Heart left ventricle (tissue), 13 donors: ENCODE measurements at regions not wholly inside any gene's neighbourhood (a gene's known extent, or its start where the extent isn't known, plus 50 kb on each side); places are given as distances from the start of the nearest gene placed in this dataset.

Source experiments
- CTCF ChIP-seq, 12 donors: fragments of 200-600 bp; sonication (generic) in 4 of 12; IDR thresholded peaks; one replicate each; pipeline versions ENCODE4 v1.5.0 to v1.8.0; 2018 to 2022; ENCODE audit warnings: antibody characterized with exemption in 12 of 12, mild to moderate bottlenecking in 5 of 12
- POLR2A ChIP-seq, 2 donors: fragments of 450-650 bp; IDR thresholded peaks; one replicate each; pipeline ENCODE4 v1.6.1; 2017; ENCODE audit warnings: antibody characterized with exemption in 2 of 2, mild to moderate bottlenecking in 2 of 2, moderate library complexity in 2 of 2
- donor health status: ischemic (EF 13 %, LVEDD 7.1; RV severe dilation, severe dysfunction).
- donor health status: DM: no; HTN: yes; CAD: no.
- donor health status: DM: no; HTN: no; CAD: no.
- donor health status: ischemic (EF 25% LVEDD 6.9; RV normal size, moderate dysfunction).
- donor health status: ischemic (EF 25% LVEDD 5.7; RV mildly dilated, moderate dysfunction).
- donor health status: ischemic (EF 35%, LVEDD 5.7; RV mildly dilated, moderate dysfunction).
- donor health status: nonischemic (EF 11% LVEDD 7.7; RV severe dilation, severe dysfunction).
- donor health status: DM: yes; HTN: yes; CAD: no.
- donor health status: PGD.
- donor health status: ischemic (EF 29% LVEDD 5.4; RV normal size, mild dysfunction).
- donor health status: nonischemic (EF 23%, LVEDD 6.1; RV moderate dilation, normal function).

- no peak for TF ChIP-seq CTCF (IDR thresholded peaks at IDR 0.05)
- TF ChIP-seq POLR2A (IDR thresholded peaks at IDR 0.05), result no peak
Observed at GRCh38 chr1:118298397-118298796, 113.4 kb upstream of the SPAG17 start.
